ENCODE measurements at regions not wholly inside any gene's neighbourhood (a gene's known extent, or its start where the extent isn't known, plus 50 kb on each side); places are given as distances from the start of the nearest gene placed in this dataset.

DNA sequence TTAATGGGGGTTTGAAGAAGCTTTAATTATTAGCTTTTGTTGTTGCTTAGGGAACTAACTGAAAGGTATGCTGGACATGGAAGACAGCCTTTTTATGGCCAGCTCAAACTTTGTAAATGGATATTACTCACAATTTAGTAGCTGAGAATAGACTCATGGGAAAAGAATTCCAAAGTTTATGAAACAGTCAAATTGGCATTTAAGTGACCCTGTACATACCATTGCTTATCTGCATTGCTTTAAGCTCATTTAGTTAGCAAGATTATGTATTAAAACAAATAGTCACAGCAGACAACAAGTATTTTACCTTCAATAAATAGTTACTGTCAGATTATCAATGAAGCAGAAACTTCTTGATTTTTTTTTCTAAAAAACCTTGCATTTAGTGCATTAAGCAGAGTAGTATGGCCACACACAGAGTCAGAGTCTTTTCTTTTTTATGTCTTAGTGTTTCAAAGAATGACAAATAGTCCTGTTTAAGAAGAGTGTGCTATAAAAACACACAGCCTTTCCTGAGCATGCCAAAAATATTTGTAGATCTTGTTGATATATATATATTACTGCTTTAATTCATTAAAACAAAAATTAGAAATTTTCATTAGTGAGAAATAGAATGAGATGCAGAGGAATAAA is 102.2 kb downstream of the TTC6 start (continued):
- TF ChIP-seq ISL2 (CRISPR knock-in tag; IDR thresholded peaks at IDR 0.05): 0 out of 2 replicates have a peak, but pooled peaks have one; percentile 15
- TF ChIP-seq, protein P1, sequence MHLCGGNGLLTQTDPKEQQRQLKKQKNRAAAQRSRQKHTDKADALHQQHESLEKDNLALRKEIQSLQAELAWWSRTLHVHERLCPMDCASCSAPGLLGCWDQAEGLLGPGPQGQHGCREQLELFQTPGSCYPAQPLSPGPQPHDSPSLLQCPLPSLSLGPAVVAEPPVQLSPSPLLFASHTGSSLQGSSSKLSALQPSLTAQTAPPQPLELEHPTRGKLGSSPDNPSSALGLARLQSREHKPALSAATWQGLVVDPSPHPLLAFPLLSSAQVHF (CRISPR knock-in tag; IDR thresholded peaks at IDR 0.05): no peak

DNA sequence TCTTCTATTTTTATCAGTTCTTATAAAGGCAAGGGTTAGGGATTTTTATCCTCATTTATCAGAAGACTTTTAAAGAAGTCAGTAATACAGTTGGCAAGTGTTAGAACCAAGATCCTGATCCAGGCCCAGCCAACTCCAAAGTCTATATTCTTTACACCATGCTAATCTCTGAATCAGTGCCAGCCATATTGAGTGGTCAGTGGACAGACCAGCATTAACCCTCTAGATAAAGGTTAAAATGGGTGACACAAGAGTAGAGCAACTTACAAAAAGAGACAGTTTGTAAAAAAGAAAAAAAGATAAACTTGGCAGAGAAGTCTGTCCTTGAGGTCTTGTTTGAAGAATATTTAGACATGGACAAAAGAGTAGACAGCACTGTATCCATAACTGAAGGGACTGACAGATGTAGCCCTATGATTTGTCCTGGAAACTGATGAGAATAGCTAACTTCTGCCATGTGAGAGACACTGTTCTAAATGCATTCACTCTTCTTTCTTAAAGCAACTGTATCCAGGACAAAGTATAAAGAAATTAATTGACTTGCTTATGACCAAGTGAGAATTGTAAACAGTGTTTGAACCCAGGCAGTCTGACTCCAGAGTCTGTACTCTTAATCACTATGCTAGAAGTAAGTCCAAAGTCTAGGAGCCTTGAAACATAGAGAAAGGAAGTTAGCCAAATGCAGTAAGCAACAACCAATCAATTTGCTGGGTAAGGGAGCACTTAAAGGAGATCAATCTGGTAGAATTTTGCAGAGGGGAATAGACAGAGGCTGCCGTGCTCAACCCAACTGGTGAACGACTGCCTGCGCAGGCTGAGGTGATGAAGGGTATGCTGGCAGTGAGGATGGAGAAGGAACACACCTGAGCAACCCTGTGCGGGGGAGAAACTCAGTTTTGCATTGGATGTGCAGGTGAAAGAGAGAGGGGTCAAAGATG is 103.7 kb downstream of the TTC6 start:
- no peak for FAIRE-seq
- H3K79me2 ChIP-seq (ENCODE audit: insufficient read depth, low read length): no peaks in the 10 kb centered on the region
- WGBS (ENCODE audit: low lambda C conversion rate): 76% methylated on average over 4 of the region's 4 CpGs
- H3K4me3 ChIP-seq (replicated peaks in 1 of 3; ENCODE audit: insufficient read depth in 1 of 3, low read depth in 2 of 3, low read length in 3 of 3): no peak overlapping the region; a peak in 1 of 6 replicates
- ChIA-PET CTCF (ENCODE audit: low intra/inter-chr PET ratio, low total read pairs) (no interaction called here), POLR2A (interaction anchor here (1.2 kb wide), 1 partner anchor 103 kb away, joined by 3 read pairs; no protein-coding TSS in a partner anchor)
- ATAC-seq: peak; percentile 81
- H3K27me3 ChIP-seq (ENCODE audit: control insufficient read depth in 1 of 2, insufficient read depth in 2 of 2, low read length in 2 of 2): no peaks in the 10 kb centered on the region
- H3K27ac ChIP-seq (ENCODE audit: extremely low read length, insufficient read depth, low read length): peak overlapping the region; percentile 46
- H3K4me1 ChIP-seq (ENCODE audit: insufficient read depth, low read length): peaks cover 34% of the 10 kb centered on the region
- in situ Hi-C loops (cut with HindIII; ENCODE audit: extremely low pct_ligation_motif_present, low pct_unique_long_range_greater_than_20kb) (no loop called here), intact Hi-C loops (cut with micrococcal nuclease; ENCODE audit: unreplicated experiment) (loop anchor here (5.0 kb wide), 1 partner anchor 92 kb away; no protein-coding TSS in a partner anchor)
- H3K9ac ChIP-seq (ENCODE audit: insufficient read depth, low read depth, low read length): peak overlapping the region; percentile 1; the same call in 1 of the 2 replicates
- no TSS peak for BruUV-seq (replicated peaks)
- H4K20me1 ChIP-seq (ENCODE audit: insufficient read depth, low read length): no peaks in the 10 kb centered on the region
- peak; percentile 76 for DNase-seq (ENCODE audit: low spot score)
- H3K9me3 ChIP-seq (ENCODE audit: low read length): no peaks in the 10 kb centered on the region
- peaks cover 0 to 10% of the 10 kb centered on the region in 2 experiments; a peak in 3 of 5 replicates for H3K36me3 ChIP-seq (replicated peaks in 1 of 2; ENCODE audit: control insufficient read depth in 1 of 2, insufficient read depth in 2 of 2, low read length in 2 of 2)
- H2AFZ ChIP-seq (ENCODE audit: low read length): no peak overlapping the region
- peak overlapping the region; percentile 23 for H3K4me2 ChIP-seq (ENCODE audit: low read depth, low read length)
- TF ChIP-seq ZNF556 (CRISPR knock-in tag; IDR thresholded peaks at IDR 0.05; ENCODE audit: borderline replicate concordance) (peak; percentile 55; the same call in 1 of the 2 replicates), ERF (CRISPR knock-in tag; IDR thresholded peaks at IDR 0.05) (0 out of 2 replicates have a peak, but pooled peaks have one; percentile 10), ZNF274 (CRISPR knock-in tag; IDR thresholded peaks at IDR 0.05) (no peak), RARG (CRISPR knock-in tag; IDR thresholded peaks at IDR 0.05; ENCODE audit: low read depth) (peak; percentile 25; the same call in 1 of the 2 replicates), EHMT2 (IDR thresholded peaks at IDR 0.05; ENCODE audit: borderline replicate concordance, low read depth, low read length) (peak; percentile 95), ZNF614 (CRISPR knock-in tag; IDR thresholded peaks at IDR 0.05; ENCODE audit: borderline replicate concordance) (peak; percentile 59; the same call in 1 of the 2 replicates), ZMAT3 (CRISPR knock-in tag; conservative IDR thresholded peaks at IDR 0.05) (peak; percentile 73; the same call in 1 of the 2 replicates), ELF4 (CRISPR knock-in tag; IDR thresholded peaks at IDR 0.05; ENCODE audit: borderline replicate concordance) (no peak)
- TF ChIP-seq, protein P2, sequence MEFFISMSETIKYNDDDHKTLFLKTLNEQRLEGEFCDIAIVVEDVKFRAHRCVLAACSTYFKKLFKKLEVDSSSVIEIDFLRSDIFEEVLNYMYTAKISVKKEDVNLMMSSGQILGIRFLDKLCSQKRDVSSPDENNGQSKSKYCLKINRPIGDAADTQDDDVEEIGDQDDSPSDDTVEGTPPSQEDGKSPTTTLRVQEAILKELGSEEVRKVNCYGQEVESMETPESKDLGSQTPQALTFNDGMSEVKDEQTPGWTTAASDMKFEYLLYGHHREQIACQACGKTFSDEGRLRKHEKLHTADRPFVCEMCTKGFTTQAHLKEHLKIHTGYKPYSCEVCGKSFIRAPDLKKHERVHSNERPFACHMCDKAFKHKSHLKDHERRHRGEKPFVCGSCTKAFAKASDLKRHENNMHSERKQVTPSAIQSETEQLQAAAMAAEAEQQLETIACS (CRISPR knock-in tag; IDR thresholded peaks at IDR 0.05): 0 out of 2 replicates have a peak, but pooled peaks have one; percentile 6
- TF ChIP-seq, protein P3, sequence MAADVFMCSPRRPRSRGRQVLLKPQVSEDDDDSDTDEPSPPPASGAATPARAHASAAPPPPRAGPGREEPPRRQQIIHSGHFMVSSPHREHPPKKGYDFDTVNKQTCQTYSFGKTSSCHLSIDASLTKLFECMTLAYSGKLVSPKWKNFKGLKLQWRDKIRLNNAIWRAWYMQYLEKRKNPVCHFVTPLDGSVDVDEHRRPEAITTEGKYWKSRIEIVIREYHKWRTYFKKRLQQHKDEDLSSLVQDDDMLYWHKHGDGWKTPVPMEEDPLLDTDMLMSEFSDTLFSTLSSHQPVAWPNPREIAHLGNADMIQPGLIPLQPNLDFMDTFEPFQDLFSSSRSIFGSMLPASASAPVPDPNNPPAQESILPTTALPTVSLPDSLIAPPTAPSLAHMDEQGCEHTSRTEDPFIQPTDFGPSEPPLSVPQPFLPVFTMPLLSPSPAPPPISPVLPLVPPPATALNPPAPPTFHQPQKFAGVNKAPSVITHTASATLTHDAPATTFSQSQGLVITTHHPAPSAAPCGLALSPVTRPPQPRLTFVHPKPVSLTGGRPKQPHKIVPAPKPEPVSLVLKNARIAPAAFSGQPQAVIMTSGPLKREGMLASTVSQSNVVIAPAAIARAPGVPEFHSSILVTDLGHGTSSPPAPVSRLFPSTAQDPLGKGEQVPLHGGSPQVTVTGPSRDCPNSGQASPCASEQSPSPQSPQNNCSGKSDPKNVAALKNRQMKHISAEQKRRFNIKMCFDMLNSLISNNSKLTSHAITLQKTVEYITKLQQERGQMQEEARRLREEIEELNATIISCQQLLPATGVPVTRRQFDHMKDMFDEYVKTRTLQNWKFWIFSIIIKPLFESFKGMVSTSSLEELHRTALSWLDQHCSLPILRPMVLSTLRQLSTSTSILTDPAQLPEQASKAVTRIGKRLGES (CRISPR knock-in tag; IDR thresholded peaks at IDR 0.05; ENCODE audit: borderline replicate concordance): 0 out of 2 replicates have a peak, but pooled peaks have one; percentile 18
